GM13976 (cell line): ENCODE measurements at regions not wholly inside any gene's neighbourhood (a gene's known extent, or its start where the extent isn't known, plus 50 kb on each side); places are given as distances from the start of the nearest gene placed in this dataset.

Experiments used
- DNase-seq: peaks from one replicate; pipeline ENCODE4 v3.0.0; 2012; ENCODE audit warnings: low spot score
- CTCF ChIP-seq: IDR thresholded peaks from 2 replicates; pipeline ENCODE4 v1.5.1; 2012; ENCODE audit warnings: borderline replicate concordance, mild to moderate bottlenecking; ENCODE audit not compliant: insufficient read depth; ENCODE audit errors: extremely low read depth, missing control alignments, control extremely low read depth
- in situ Hi-C: fragments of 300-500 bp; cut with MboI; formaldehyde crosslinking; loops from one replicate; pipeline ENCODE4 v1.12.0; 2022; ENCODE audit warnings: low sequenced_read_pairs, mixed read lengths, inconsistent platforms; ENCODE audit not compliant: unreplicated experiment

DNA sequence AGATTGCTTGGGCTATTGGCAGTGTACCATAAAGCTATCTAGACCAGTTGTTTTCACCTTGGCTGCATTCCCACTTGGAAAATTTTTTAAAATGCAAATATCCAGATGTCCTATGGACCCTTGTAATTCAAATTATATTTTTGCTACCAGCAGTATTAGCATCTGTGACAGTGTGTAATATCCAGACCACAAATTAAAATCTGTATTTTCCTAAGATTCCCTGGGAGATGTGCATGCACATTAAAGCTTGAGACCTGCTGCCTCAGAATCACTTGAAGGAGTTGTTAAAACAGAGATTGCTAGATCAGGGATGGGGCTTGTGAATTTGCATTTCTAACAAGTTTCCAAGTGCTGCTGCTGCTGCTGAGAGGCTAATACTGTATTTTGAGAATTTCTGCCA, 381.2 kb upstream of the PDE4D start:
- in situ Hi-C loops, result loop anchor here (25.0 kb wide), 1 partner anchor 388 kb away; no protein-coding TSS in a partner anchor
- DNase-seq, result no peak

GRCh38 chr5:60271517-60271916, 378.0 kb upstream of the PDE4D start:
- DNase-seq, result no peak
- in situ Hi-C loops, result no loop called here
- TF ChIP-seq CTCF, result no peak

More for the DNA sequence above, 381.2 kb upstream of the PDE4D start:
- TF ChIP-seq CTCF, result no peak

DNA sequence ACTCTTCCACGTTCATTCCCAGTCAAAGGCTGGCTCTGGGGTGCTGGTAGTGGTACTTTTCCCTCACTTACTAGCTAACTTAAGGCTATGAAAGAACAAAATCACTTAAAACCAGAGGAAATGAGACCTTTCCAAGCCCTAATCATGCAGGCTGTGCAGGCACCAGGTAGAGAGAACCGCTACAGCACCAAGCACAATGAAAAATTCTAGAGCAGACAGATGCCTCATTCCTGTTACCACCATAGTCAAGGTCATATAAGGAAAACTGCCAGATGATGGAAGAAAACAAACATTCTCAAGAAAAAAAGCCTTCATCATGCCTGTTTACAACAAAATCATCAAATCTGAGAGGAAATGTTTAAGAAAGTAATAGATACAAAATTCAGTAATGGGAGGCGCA, 374.4 kb upstream of the PDE4D start:
- in situ Hi-C loops, result no loop called here
- no peak for DNase-seq
- TF ChIP-seq CTCF, result no peak

GRCh38 chr5:60263346-60263745, 369.8 kb upstream of the PDE4D start:
- DNase-seq, result no peak
- in situ Hi-C loops, result no loop called here
- TF ChIP-seq CTCF, result no peak

GRCh38 chr5:60262576-60263295, 369.2 kb upstream of the PDE4D start:
- TF ChIP-seq CTCF, result no peak
- no peak for DNase-seq
- in situ Hi-C loops, result no loop called here

- no peak for TF ChIP-seq CTCF
- no peak for DNase-seq
- in situ Hi-C loops, result no loop called here
Measured at GRCh38 chr5:60261732-60262131, 368.2 kb upstream of the PDE4D start.
